WERI-Rb-1 (cell line): ENCODE measurements at regions not wholly inside any gene's neighbourhood (a gene's known extent, or its start where the extent isn't known, plus 50 kb on each side); places are given as distances from the start of the nearest gene placed in this dataset.
"Not testable (repeated sequence)": the region's sequence is repeated elsewhere in the genome, so short reads cannot be mapped to it uniquely, and the experiment has no call there.

Experiments used
- DNase-seq: peaks from one replicate; pipeline ENCODE4 v3.0.0-alpha.2; 2020
- H3K27ac ChIP-seq: fragments of 250-450 bp; sonication (Bioruptor Pico); 2 replicates; pipeline ENCODE4 v1.5.1; 2020; ENCODE audit warnings: mild to moderate bottlenecking, moderate library complexity
- H3K27me3 ChIP-seq: fragments of 250-450 bp; sonication (Bioruptor Pico); 2 replicates; pipeline ENCODE4 v1.5.1; 2021; ENCODE audit warnings: mild to moderate bottlenecking, low read depth, moderate library complexity; ENCODE audit not compliant: insufficient read depth, severe bottlenecking
- H3K36me3 ChIP-seq: fragments of 250-450 bp; sonication (Bioruptor Pico); 2 replicates; pipeline ENCODE4 v1.5.1; 2020; ENCODE audit warnings: mild to moderate bottlenecking, moderate library complexity
- H3K4me3 ChIP-seq: 2 replicates; pipeline ENCODE4 v1.5.1; 2011; ENCODE audit warnings: low read depth, mild to moderate bottlenecking, control low read depth, low read length
- H3K9me3 ChIP-seq: fragments of 250-450 bp; sonication (Bioruptor Pico); 2 replicates; pipeline ENCODE4 v1.5.1; 2021; ENCODE audit warnings: mild to moderate bottlenecking, moderate library complexity; ENCODE audit not compliant: severe bottlenecking
- CTCF ChIP-seq: IDR thresholded peaks from 2 replicates; pipeline ENCODE4 v1.5.1; 2011; ENCODE audit warnings: low read depth, mild to moderate bottlenecking, control low read depth, inconsistent platforms, low read length

- Histone ChIP-seq H3K27ac (no peak overlapping the region), H3K36me3 (no peaks in the 10 kb centered on the region), H3K27me3 (peaks cover 78% of the 10 kb centered on the region), H3K4me3 (no peak overlapping the region), H3K9me3 (peaks cover 11% of the 10 kb centered on the region)
- DNase-seq: no peak
- TF ChIP-seq CTCF: no peak
These were observed 96.1 kb upstream of the CD82 start for GRCh38 chr11:44469412-44469811.

GRCh38 chr11:44470854-44471253 lies 94.6 kb upstream of the CD82 start:
- Histone ChIP-seq H3K36me3 (no peaks in the 10 kb centered on the region), H3K4me3 (no peak overlapping the region), H3K27me3 (peaks cover 82% of the 10 kb centered on the region), H3K9me3 (no peaks in the 10 kb centered on the region), H3K27ac (no peak overlapping the region)
- no peak for TF ChIP-seq CTCF
- DNase-seq: no peak

- Histone ChIP-seq H3K4me3 (no peak overlapping the region), H3K9me3 (no peaks in the 10 kb centered on the region), H3K27me3 (peaks cover 80% of the 10 kb centered on the region), H3K27ac (no peak overlapping the region), H3K36me3 (no peaks in the 10 kb centered on the region)
- no peak for TF ChIP-seq CTCF
- DNase-seq: no peak
These were observed 93.9 kb upstream of the CD82 start for GRCh38 chr11:44471603-44472002.

- no peak for DNase-seq
- no peak overlapping the region for H3K4me3 ChIP-seq
- H3K9me3 ChIP-seq: no peaks in the 10 kb centered on the region
- H3K27me3 ChIP-seq: peaks cover 75% of the 10 kb centered on the region
- H3K27ac ChIP-seq: no peak overlapping the region
- no peak for TF ChIP-seq CTCF
- H3K36me3 ChIP-seq: no peaks in the 10 kb centered on the region
These were observed 92.5 kb upstream of the CD82 start for GRCh38 chr11:44472916-44473315.

GRCh38 chr11:44474702-44475101 lies 90.8 kb upstream of the CD82 start:
- no peak overlapping the region for H3K4me3 ChIP-seq
- no peak for DNase-seq
- no peaks in the 10 kb centered on the region for H3K9me3 ChIP-seq
- H3K27me3 ChIP-seq: peaks cover 65% of the 10 kb centered on the region
- no peak overlapping the region for H3K27ac ChIP-seq
- no peak for TF ChIP-seq CTCF
- no peaks in the 10 kb centered on the region for H3K36me3 ChIP-seq

- Histone ChIP-seq H3K9me3 (no peaks in the 10 kb centered on the region), H3K4me3 (no peak overlapping the region), H3K27ac (no peak overlapping the region), H3K27me3 (peaks cover 60% of the 10 kb centered on the region), H3K36me3 (no peaks in the 10 kb centered on the region)
- TF ChIP-seq CTCF: no peak
- DNase-seq: no peak
These were observed 90.3 kb upstream of the CD82 start for GRCh38 chr11:44475114-44475686.

GRCh38 chr11:44482338-44482737 lies 83.1 kb upstream of the CD82 start:
- H3K9me3 ChIP-seq, H3K36me3 ChIP-seq, H3K4me3 ChIP-seq, DNase-seq, H3K27ac ChIP-seq: not testable (repeated sequence)
- peaks cover 15% of the 10 kb centered on the region for H3K27me3 ChIP-seq
